ENCODE measurements at regions not wholly inside any gene's neighbourhood (a gene's known extent, or its start where the extent isn't known, plus 50 kb on each side); places are given as distances from the start of the nearest gene placed in this dataset.

DNA sequence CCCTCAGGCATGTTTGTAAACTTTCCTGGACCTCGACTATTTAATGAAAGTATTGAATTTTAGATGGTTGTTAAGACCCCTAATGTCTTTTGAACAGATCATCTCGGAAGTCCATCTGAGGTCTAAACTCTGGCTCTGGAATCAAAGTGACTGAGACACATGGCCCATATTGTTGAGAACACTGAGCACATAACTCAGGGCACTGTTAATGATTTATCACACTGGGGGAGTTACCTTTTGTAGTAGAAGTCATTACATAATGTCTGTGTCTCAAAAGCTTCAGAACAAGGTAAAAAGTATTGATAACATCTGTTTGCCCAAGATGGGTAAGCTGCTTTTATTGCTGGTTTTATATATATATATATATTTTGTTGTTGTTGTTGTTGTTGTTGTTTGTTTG is 103.4 kb upstream of the HS3ST1 start (continued):
- TF ChIP-seq EGR1 (IDR thresholded peaks at IDR 0.05; ENCODE audit: borderline replicate concordance, low read depth, low read length) (no peak), SP2 (IDR thresholded peaks at IDR 0.05; ENCODE audit: low read length) (no peak), RAD21 (IDR thresholded peaks at IDR 0.05 in 1 of 2, conservative IDR thresholded peaks at IDR 0.05 in 1 of 2; ENCODE audit: low read depth in 2 of 2, low read length in 2 of 2) (no peak), CBX5 (IDR thresholded peaks at IDR 0.05; ENCODE audit: low read depth, low read length) (no peak), HDAC2 (IDR thresholded peaks at IDR 0.05; ENCODE audit: borderline replicate concordance in 1 of 2, low read depth in 2 of 2, low read length in 2 of 2) (no peak), HDAC6 (IDR thresholded peaks at IDR 0.05; ENCODE audit: low read depth, low read length) (no peak), NRF1 (IDR thresholded peaks at IDR 0.05; ENCODE audit: low read depth, low read length) (no peak)
